B cell (primary cell): ENCODE measurements at regions not wholly inside any gene's neighbourhood (a gene's known extent, or its start where the extent isn't known, plus 50 kb on each side); places are given as distances from the start of the nearest gene placed in this dataset.

Source experiments
- ATAC-seq: fragments of 200-7000 bp; cut with Tn5 transposase; one replicate; pipeline ENCODE4 v1.10.0; 2021; ENCODE audit warnings: low read depth, mild to moderate bottlenecking, moderate number of reproducible peaks, moderate library complexity
- CTCF ChIA-PET: fragments of 350-600 bp; sonication (Branson Sonifier 250); formaldehyde crosslinking; loops from one replicate; lab custom pipeline; 2021; ENCODE audit warnings: antibody characterized with exemption, inconsistent platforms; lab: Charles Lee
- POLR2A ChIA-PET: fragments of 350-600 bp; sonication (Branson Sonifier 250); formaldehyde crosslinking; loops from one replicate; lab custom pipeline; 2021; ENCODE audit warnings: antibody characterized with exemption; lab: Charles Lee
- DNase-seq: peaks from one replicate; pipeline ENCODE4 v3.0.0; 2013
- H2AFZ ChIP-seq: 2 replicates; pipeline ENCODE4 v1.6.1; 2012; ENCODE audit warnings: mild to moderate bottlenecking, low read depth, low read length; ENCODE audit not compliant: insufficient read depth, poor library complexity, severe bottlenecking
- H3K27ac ChIP-seq, 2 donors: 1 replicate in 1 of 2; 2 replicates in 1 of 2; pipeline ENCODE4 v1.5.1; 2012 to 2013; ENCODE audit warnings: low read length in 2 of 2, mild to moderate bottlenecking in 2 of 2, moderate library complexity in 1 of 2
- H3K27me3 ChIP-seq, 4 experiments: fragments of 200-600 bp in 1 of 4; sonication (generic) in 1 of 4; replicated peaks in 1 of 4; 1 replicate in 2 of 4; 2 replicates in 2 of 4; pipeline versions ENCODE4 v1.6.1 to v1.7.0; 2013 to 2016; ENCODE audit warnings: low read length in 3 of 4, mild to moderate bottlenecking in 2 of 4, mixed read lengths in 1 of 4, moderate library complexity in 1 of 4; ENCODE audit not compliant: insufficient read depth in 4 of 4, control insufficient read depth in 3 of 4; ENCODE audit errors: control extremely low read depth in 1 of 4
- H3K36me3 ChIP-seq, 2 experiments: replicated peaks in 1 of 2; 1 replicate in 1 of 2; 2 replicates in 1 of 2; pipeline versions ENCODE4 v1.6.1 to v1.7.1; 2013; ENCODE audit warnings: low read length in 1 of 2; ENCODE audit not compliant: insufficient read depth in 2 of 2, control insufficient read depth in 1 of 2; ENCODE audit errors: control extremely low read depth in 1 of 2, extremely low read depth in 1 of 2
- H3K4me1 ChIP-seq, 2 donors: fragments of 200-600 bp in 1 of 2; sonication (generic) in 1 of 2; 1 replicate in 1 of 2; 2 replicates in 1 of 2; pipeline versions ENCODE4 v1.5.1 to v1.6.1; 2013 to 2017; ENCODE audit warnings: low read length in 2 of 2; ENCODE audit not compliant: control insufficient read depth in 2 of 2, insufficient read depth in 2 of 2
- H3K4me2 ChIP-seq: replicated peaks from 2 replicates; pipeline ENCODE3; 2012; ENCODE audit warnings: mild to moderate bottlenecking, low read depth, low read length; ENCODE audit not compliant: poor library complexity, severe bottlenecking
- H3K4me3 ChIP-seq, 5 experiments: fragments of 200-600 bp in 1 of 5; sonication (generic) in 1 of 5; 1 replicate in 3 of 5; 2 replicates in 2 of 5; pipeline versions ENCODE4 v1.5.1 to v1.7.0; 2011 to 2016; ENCODE audit warnings: low read length in 4 of 5, mild to moderate bottlenecking in 4 of 5, low read depth in 2 of 5, control low read depth in 1 of 5, moderate library complexity in 1 of 5; ENCODE audit not compliant: insufficient read depth in 1 of 5; ENCODE audit errors: control extremely low read depth in 1 of 5, extremely low read depth in 1 of 5
- H3K79me2 ChIP-seq: fragments of 200-600 bp; sonication (generic); one replicate; pipeline ENCODE4 v1.6.0; 2016; ENCODE audit warnings: low read length; ENCODE audit not compliant: control insufficient read depth, insufficient read depth
- H3K9ac ChIP-seq: fragments of 200-600 bp; sonication (generic); 2 replicates; pipeline ENCODE4 v1.6.1; 2017; ENCODE audit warnings: mild to moderate bottlenecking, low read length, moderate library complexity
- H3K9me3 ChIP-seq, 3 donors: one replicate each; pipeline versions ENCODE4 v1.6.1 to v1.7.1; 2013; ENCODE audit warnings: low read length in 2 of 3; ENCODE audit not compliant: control insufficient read depth in 2 of 3, insufficient read depth in 1 of 3; ENCODE audit errors: control extremely low read depth in 1 of 3
- H4K20me1 ChIP-seq: 2 replicates; pipeline ENCODE4 v1.6.0; 2012; ENCODE audit warnings: mild to moderate bottlenecking, low read length; ENCODE audit not compliant: insufficient read depth, control insufficient read depth, poor library complexity, severe bottlenecking
- H3K27ac Mint-ChIP-seq: one replicate; pipeline ENCODE4 v1.8.0; 2021; ENCODE audit warnings: mixed read lengths
- H3K27me3 Mint-ChIP-seq: one replicate; pipeline ENCODE4 v1.8.0; 2021; ENCODE audit warnings: mixed read lengths
- H3K4me1 Mint-ChIP-seq: one replicate; pipeline ENCODE4 v1.8.0; 2021; ENCODE audit warnings: mixed read lengths
- H3K4me3 Mint-ChIP-seq: one replicate; pipeline ENCODE4 v1.8.0; 2021; ENCODE audit warnings: mixed read lengths
- H3K9me3 Mint-ChIP-seq: one replicate; pipeline ENCODE4 v1.8.0; 2022; ENCODE audit warnings: mixed read lengths; ENCODE audit not compliant: insufficient read depth
- EZH2 ChIP-seq: IDR thresholded peaks from 2 replicates; pipeline ENCODE4 v1.6.1; 2012; ENCODE audit warnings: borderline replicate concordance, low read depth, mild to moderate bottlenecking, moderate library complexity, low read length; ENCODE audit not compliant: insufficient read depth, poor library complexity, severe bottlenecking
- WGBS: methylation state at CpG from one replicate; pipeline ENCODE4 v1.1.5; 2013; ENCODE audit warnings: missing lambda C conversion rate; ENCODE audit not compliant: insufficient coverage; 5-methylcytosine and 5-hydroxymethylcytosine counted together
- intact Hi-C: fragments of 100-400 bp; cut with micrococcal nuclease; formaldehyde crosslinking; loops from one replicate; pipeline ENCODE4 v1.10.0; 2022
- TF ChIP-seq, protein P1 (sequence below): fragments of 200-600 bp; IDR thresholded peaks from one replicate; pipeline ENCODE4 v1.8.0; 2022; ENCODE audit warnings: antibody characterized with exemption, mild to moderate bottlenecking

DNA sequence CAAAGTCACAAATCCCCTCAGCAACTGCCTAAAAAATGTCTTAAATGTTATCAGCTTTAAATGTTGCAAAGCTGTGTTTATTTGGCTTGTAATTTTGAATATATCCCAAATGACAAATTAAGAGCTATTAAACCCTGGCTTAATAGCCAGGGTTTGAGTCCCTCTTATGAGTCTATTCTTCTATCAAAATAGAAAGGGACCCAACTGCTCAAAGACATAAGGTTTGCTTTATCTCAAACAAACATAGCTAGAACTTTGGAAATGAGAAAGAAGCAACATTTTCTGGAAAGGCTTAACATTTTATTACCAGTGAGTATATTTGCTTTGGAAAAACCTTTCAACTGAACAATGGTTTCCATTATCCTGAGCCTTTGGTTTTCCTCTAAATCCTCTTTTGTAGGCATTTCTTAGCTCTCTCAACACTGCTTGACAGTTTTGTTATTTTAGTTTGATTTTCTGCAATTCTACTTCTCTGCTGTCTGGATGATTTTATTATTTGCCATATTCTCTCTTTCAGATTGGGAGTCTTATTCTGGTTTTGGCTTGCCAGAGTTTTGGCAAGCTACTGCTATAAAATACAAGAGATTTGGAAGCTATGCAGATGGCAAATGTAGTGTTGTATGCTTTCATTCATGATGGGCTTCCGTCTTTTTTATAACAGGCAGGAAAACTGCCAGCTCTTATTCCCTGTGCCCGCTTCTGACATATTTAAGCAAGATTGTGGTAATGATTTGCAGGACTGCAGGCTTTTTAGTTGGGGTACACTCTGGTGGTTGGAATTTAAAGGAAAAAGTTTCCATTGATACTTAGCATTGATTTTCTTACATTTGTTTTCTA, 734.9 kb downstream of the DTWD2 start:
- WGBS = no CpG with 5 or more reads among the region's 2 CpGs
- H3K4me2 ChIP-seq = no peak overlapping the region
- H4K20me1 ChIP-seq = no peaks in the 10 kb centered on the region
- no peaks in the 10 kb centered on the region for H3K4me1 ChIP-seq
- H3K27ac Mint-ChIP-seq = no peak overlapping the region
- no peaks in the 10 kb centered on the region for H3K79me2 ChIP-seq
- no peaks in the 10 kb centered on the region for H3K4me1 Mint-ChIP-seq
- peaks cover 0 to 13% (median 0%) of the 10 kb centered on the region in 3 donors for H3K9me3 ChIP-seq
- peaks cover 13% of the 10 kb centered on the region for H3K9me3 Mint-ChIP-seq
- H2AFZ ChIP-seq = no peak overlapping the region
- no peaks in the 10 kb centered on the region for H3K27me3 Mint-ChIP-seq
- ATAC-seq = no peak
- no peak overlapping the region for H3K4me3 ChIP-seq
- DNase-seq = no peak
- intact Hi-C loops = no loop called here
- POLR2A ChIA-PET = no interaction called here
- no peak overlapping the region for H3K9ac ChIP-seq
- no peaks in the 10 kb centered on the region for H3K27me3 ChIP-seq
- H3K36me3 ChIP-seq = no peaks in the 10 kb centered on the region
- no peak overlapping the region for H3K4me3 Mint-ChIP-seq
- CTCF ChIA-PET = no interaction called here
- TF ChIP-seq EZH2 = no peak
- TF ChIP-seq, protein P1, sequence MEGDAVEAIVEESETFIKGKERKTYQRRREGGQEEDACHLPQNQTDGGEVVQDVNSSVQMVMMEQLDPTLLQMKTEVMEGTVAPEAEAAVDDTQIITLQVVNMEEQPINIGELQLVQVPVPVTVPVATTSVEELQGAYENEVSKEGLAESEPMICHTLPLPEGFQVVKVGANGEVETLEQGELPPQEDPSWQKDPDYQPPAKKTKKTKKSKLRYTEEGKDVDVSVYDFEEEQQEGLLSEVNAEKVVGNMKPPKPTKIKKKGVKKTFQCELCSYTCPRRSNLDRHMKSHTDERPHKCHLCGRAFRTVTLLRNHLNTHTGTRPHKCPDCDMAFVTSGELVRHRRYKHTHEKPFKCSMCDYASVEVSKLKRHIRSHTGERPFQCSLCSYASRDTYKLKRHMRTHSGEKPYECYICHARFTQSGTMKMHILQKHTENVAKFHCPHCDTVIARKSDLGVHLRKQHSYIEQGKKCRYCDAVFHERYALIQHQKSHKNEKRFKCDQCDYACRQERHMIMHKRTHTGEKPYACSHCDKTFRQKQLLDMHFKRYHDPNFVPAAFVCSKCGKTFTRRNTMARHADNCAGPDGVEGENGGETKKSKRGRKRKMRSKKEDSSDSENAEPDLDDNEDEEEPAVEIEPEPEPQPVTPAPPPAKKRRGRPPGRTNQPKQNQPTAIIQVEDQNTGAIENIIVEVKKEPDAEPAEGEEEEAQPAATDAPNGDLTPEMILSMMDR = no peak
- H3K27ac ChIP-seq = no peak overlapping the region

DNA sequence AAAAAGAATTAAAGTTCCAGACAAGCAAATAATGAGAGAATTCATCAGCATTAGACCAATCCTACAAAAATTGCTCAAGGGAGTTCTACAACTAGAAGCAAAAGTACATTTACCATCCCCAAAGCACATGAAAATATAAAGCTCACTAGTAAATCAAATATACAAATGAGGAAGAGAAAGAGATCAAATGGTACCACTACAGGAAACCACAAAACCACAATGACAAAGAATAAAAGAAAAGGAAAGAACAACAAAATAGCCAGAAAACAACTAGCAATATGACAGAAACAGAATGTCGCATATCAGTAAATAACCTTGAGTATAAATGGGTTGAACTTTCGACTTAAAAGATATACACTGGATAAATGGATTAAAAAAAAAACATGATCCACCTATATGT, 739.0 kb downstream of the DTWD2 start:
- no peaks in the 10 kb centered on the region for H4K20me1 ChIP-seq
- H3K27me3 Mint-ChIP-seq = no peaks in the 10 kb centered on the region
- no peak for DNase-seq
- H3K9me3 ChIP-seq = peaks cover 0 to 17% (median 11%) of the 10 kb centered on the region in 3 donors
- H3K4me2 ChIP-seq = no peak overlapping the region
- H3K4me3 ChIP-seq = no peak overlapping the region
- no peaks in the 10 kb centered on the region for H3K4me1 ChIP-seq
- no peaks in the 10 kb centered on the region for H3K27me3 ChIP-seq
- TF ChIP-seq, protein P1 = no peak
- TF ChIP-seq EZH2 = no peak
- H3K9ac ChIP-seq = no peak overlapping the region
- H3K27ac ChIP-seq = no peak overlapping the region
- no peaks in the 10 kb centered on the region for H3K79me2 ChIP-seq
- H3K4me1 Mint-ChIP-seq = no peaks in the 10 kb centered on the region
- no CpG with 5 or more reads among the region's 2 CpGs for WGBS
- H2AFZ ChIP-seq = no peak overlapping the region
- H3K36me3 ChIP-seq = no peaks in the 10 kb centered on the region
- POLR2A ChIA-PET = no interaction called here
- no peak overlapping the region for H3K4me3 Mint-ChIP-seq
- intact Hi-C loops = no loop called here
- H3K27ac Mint-ChIP-seq = no peak overlapping the region
- H3K9me3 Mint-ChIP-seq = peaks cover 17% of the 10 kb centered on the region
- ATAC-seq = no peak
- CTCF ChIA-PET = no interaction called here
